Caco-2 (cell line): ENCODE measurements at regions not wholly inside any gene's neighbourhood (a gene's known extent, or its start where the extent isn't known, plus 50 kb on each side); places are given as distances from the start of the nearest gene placed in this dataset.

Experiments used
- BruUV-seq: library from RNA; stranded (reverse); fragments of 400-500 nt; replicated peaks from 2 replicates; lab custom pipeline; 2021; lab: Mats Ljungman, UMichigan
- CTCF ChIA-PET: fragments of 300-600 bp; sonication (Branson Sonifier 250); formaldehyde crosslinking; loops from one replicate; lab custom pipeline; 2022; ENCODE audit warnings: antibody characterized with exemption; lab: Charles Lee
- POLR2A ChIA-PET: fragments of 300-600 bp; sonication (Branson Sonifier 250); formaldehyde crosslinking; loops from one replicate; lab custom pipeline; 2022; ENCODE audit warnings: antibody characterized with exemption; lab: Charles Lee
- DNase-seq, 2 experiments: peaks; one replicate each; pipeline versions ENCODE4 v3.0.0 to v3.0.0-alpha.2; 2020 to 2022
- H3K27me3 ChIP-seq: replicated peaks from 2 replicates; pipeline ENCODE4 v1.6.0; 2011; ENCODE audit warnings: low read length; ENCODE audit not compliant: control insufficient read depth, insufficient read depth
- H3K36me3 ChIP-seq: 2 replicates; pipeline ENCODE4 v1.5.1; 2011; ENCODE audit warnings: low read length; ENCODE audit not compliant: control insufficient read depth, insufficient read depth
- H3K4me1 ChIP-seq: fragments of 250-450 bp; sonication (Bioruptor Pico); 2 replicates; pipeline ENCODE4 v1.5.1; 2020; ENCODE audit warnings: mild to moderate bottlenecking
- H3K4me3 ChIP-seq: 2 replicates; pipeline ENCODE4 v1.5.1; 2011; ENCODE audit warnings: low read depth, mild to moderate bottlenecking, control low read depth, low read length
- H3K9me3 ChIP-seq: fragments of 250-450 bp; sonication (Bioruptor Pico); 2 replicates; pipeline ENCODE4 v1.5.1; 2020; ENCODE audit warnings: mild to moderate bottlenecking, moderate library complexity
- H3K27ac Mint-ChIP-seq: one replicate; pipeline ENCODE4 v1.8.0; 2022; ENCODE audit warnings: mixed read lengths; ENCODE audit not compliant: unreplicated experiment
- H3K27me3 Mint-ChIP-seq: one replicate; pipeline ENCODE4 v1.8.0; 2022; ENCODE audit warnings: mixed read lengths; ENCODE audit not compliant: insufficient read depth, unreplicated experiment
- H3K36me3 Mint-ChIP-seq: one replicate; pipeline ENCODE4 v1.8.0; 2022; ENCODE audit warnings: mild to moderate bottlenecking, mixed read lengths; ENCODE audit not compliant: insufficient read depth, unreplicated experiment
- H3K4me1 Mint-ChIP-seq: one replicate; pipeline ENCODE4 v1.8.0; 2022; ENCODE audit warnings: low read depth, mixed read lengths; ENCODE audit not compliant: unreplicated experiment
- H3K4me3 Mint-ChIP-seq: one replicate; pipeline ENCODE4 v1.8.0; 2022; ENCODE audit warnings: mild to moderate bottlenecking, moderate library complexity, mixed read lengths; ENCODE audit not compliant: unreplicated experiment
- H3K9me3 Mint-ChIP-seq: one replicate; pipeline ENCODE4 v1.8.0; 2022; ENCODE audit warnings: mixed read lengths; ENCODE audit not compliant: unreplicated experiment
- CTCF ChIP-seq, 2 experiments: fragments of 200-600 bp in 1 of 2; IDR thresholded peaks; 1 replicate in 1 of 2; 2 replicates in 1 of 2; pipeline versions ENCODE4 v1.5.1 to v1.8.0; 2011 to 2022; ENCODE audit warnings: antibody characterized with exemption in 1 of 2, control low read depth in 1 of 2, inconsistent platforms in 1 of 2, low read depth in 1 of 2, low read length in 1 of 2, mild to moderate bottlenecking in 1 of 2, moderate library complexity in 1 of 2; ENCODE audit not compliant: insufficient read depth in 1 of 2, severe bottlenecking in 1 of 2, unreplicated experiment in 1 of 2
- intact Hi-C: fragments of 100-400 bp; cut with micrococcal nuclease; formaldehyde crosslinking; loops from one replicate; pipeline ENCODE4 v1.10.0; 2022; ENCODE audit not compliant: unreplicated experiment

- Mint-ChIP-seq H3K36me3 (peaks cover 5% of the 10 kb centered on the region), H3K27ac (peak overlapping the region; percentile 82), H3K4me3 (peak overlapping the region; percentile 21), H3K9me3 (peaks cover 19% of the 10 kb centered on the region), H3K27me3 (no peaks in the 10 kb centered on the region), H3K4me1 (peaks cover 41% of the 10 kb centered on the region)
- intact Hi-C loops: loop anchor here (2.0 kb wide), 1 partner anchor 99 kb away; no protein-coding TSS in a partner anchor
- ChIA-PET CTCF (no interaction called here), POLR2A (no interaction called here)
- peak in 1 of 2 experiments; percentile 41 for DNase-seq
- Histone ChIP-seq H3K9me3 (no peaks in the 10 kb centered on the region; the same call in 1 of the 2 replicates), H3K4me3 (no peak overlapping the region), H3K36me3 (no peaks in the 10 kb centered on the region), H3K4me1 (peaks cover 34% of the 10 kb centered on the region), H3K27me3 (no peaks in the 10 kb centered on the region)
- no TSS peak for BruUV-seq
- no peak for TF ChIP-seq CTCF (IDR thresholded peaks at IDR 0.05; ENCODE audit: insufficient read depth in 1 of 2, low read depth in 1 of 2, low read length in 1 of 2, severe bottlenecking in 1 of 2, unreplicated experiment in 1 of 2)
These were observed 450.7 kb downstream of the TNS1 start for GRCh38 chr2:217552081-217552480.

- intact Hi-C loops: loop anchor here (1.0 to 2.0 kb wide), 2 partner anchors 71 to 134 kb away; no protein-coding TSS in a partner anchor
- H3K27me3 ChIP-seq: no peaks in the 10 kb centered on the region
- BruUV-seq: no TSS peak
- Mint-ChIP-seq H3K36me3 (peaks cover 5% of the 10 kb centered on the region), H3K27ac (peak overlapping the region; percentile 82), H3K27me3 (no peaks in the 10 kb centered on the region), H3K4me1 (peaks cover 41% of the 10 kb centered on the region), H3K9me3 (peaks cover 22% of the 10 kb centered on the region), H3K4me3 (peak overlapping the region; percentile 21)
- POLR2A ChIA-PET: interaction anchor here (0.5 kb wide), 1 partner anchor 772 kb away, joined by 6 read pairs; no protein-coding TSS in a partner anchor
- CTCF ChIA-PET: interaction anchor here (0.5 to 1.0 kb wide), 2 partner anchors 99 to 1443 kb away, joined by 3 to 5 read pairs; no protein-coding TSS in a partner anchor
- peak; percentile 60 to 73 for DNase-seq
- H3K36me3 ChIP-seq: no peaks in the 10 kb centered on the region
- TF ChIP-seq CTCF (IDR thresholded peaks at IDR 0.05; ENCODE audit: insufficient read depth in 1 of 2, low read depth in 1 of 2, low read length in 1 of 2, severe bottlenecking in 1 of 2, unreplicated experiment in 1 of 2): no peak
- H3K4me3 ChIP-seq: no peak overlapping the region
- peaks cover 34% of the 10 kb centered on the region for H3K4me1 ChIP-seq
- no peaks in the 10 kb centered on the region; the same call in 1 of the 2 replicates for H3K9me3 ChIP-seq
These were observed 451.4 kb downstream of the TNS1 start for GRCh38 chr2:217551252-217551899.

- Mint-ChIP-seq H3K36me3 (no peaks in the 10 kb centered on the region), H3K9me3 (peaks cover 5% of the 10 kb centered on the region), H3K27me3 (no peaks in the 10 kb centered on the region), H3K4me3 (no peak overlapping the region), H3K4me1 (no peaks in the 10 kb centered on the region), H3K27ac (no peak overlapping the region)
- DNase-seq: no peak
- no peaks in the 10 kb centered on the region for H3K27me3 ChIP-seq
- no peaks in the 10 kb centered on the region for H3K4me1 ChIP-seq
- ChIA-PET CTCF (interaction anchor here (0.5 to 1.2 kb wide), 2 partner anchors 15 to 111 kb away, joined by 3 to 4 read pairs; no protein-coding TSS in a partner anchor), POLR2A (no interaction called here)
- no peak overlapping the region for H3K4me3 ChIP-seq
- intact Hi-C loops: no loop called here
- no peak for TF ChIP-seq CTCF (IDR thresholded peaks at IDR 0.05; ENCODE audit: insufficient read depth in 1 of 2, low read depth in 1 of 2, low read length in 1 of 2, severe bottlenecking in 1 of 2, unreplicated experiment in 1 of 2)
- H3K9me3 ChIP-seq: 0 out of 2 replicates have a peak, but pooled peaks cover 2% of the 10 kb centered on the region
- no TSS peak for BruUV-seq
- no peaks in the 10 kb centered on the region for H3K36me3 ChIP-seq
These were observed 463.7 kb downstream of the TNS1 start for GRCh38 chr2:217539126-217539525.
